Activated CD4-positive, alpha-beta T cell treated with anti-CD3 and anti-CD28 coated beads, Interleukin-2, amount 50 U/mL, for 48 hours (primary cell): ENCODE measurements at regions not wholly inside any gene's neighbourhood (a gene's known extent, or its start where the extent isn't known, plus 50 kb on each side); places are given as distances from the start of the nearest gene placed in this dataset.

Experiments
- DNase-seq, 2 experiments: peaks; one replicate each; pipeline ENCODE4 v3.0.0-alpha.2; 2020

- DNase-seq: no peak
Measured at GRCh38 chr3:116849261-116849688, 139.7 kb downstream of the TUSC7 start.

DNA sequence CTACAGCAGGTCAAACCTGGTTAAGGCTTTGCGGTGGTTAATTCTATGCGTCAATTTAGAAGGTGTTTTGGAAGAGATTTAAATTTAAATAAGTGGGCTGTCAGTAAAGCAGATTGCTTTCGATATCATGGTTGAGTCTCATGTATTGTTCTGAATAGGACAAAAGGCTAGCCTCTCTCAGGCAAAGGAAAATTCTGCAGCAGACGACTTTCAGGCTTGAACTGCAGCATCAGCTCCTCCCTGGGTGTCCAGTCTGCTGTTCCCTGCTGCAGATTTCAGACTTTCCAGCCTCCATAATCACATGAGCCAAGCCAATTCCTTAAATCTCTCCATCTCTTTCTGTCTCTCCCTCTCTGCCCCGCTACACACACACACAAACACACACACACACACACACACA lies 143.2 kb downstream of the TUSC7 start:
- no peak for DNase-seq

GRCh38 chr3:116863270-116863770 lies 153.7 kb downstream of the TUSC7 start:
- no peak for DNase-seq

GRCh38 chr3:116863822-116864589 lies 154.4 kb downstream of the TUSC7 start:
- DNase-seq: no peak

GRCh38 chr3:116864590-116864927 lies 155.0 kb downstream of the TUSC7 start:
- DNase-seq: no peak

- no peak for DNase-seq
Measured at GRCh38 chr3:116870379-116870778, 160.8 kb downstream of the TUSC7 start.

GRCh38 chr3:116871905-116872304 lies 162.3 kb downstream of the TUSC7 start:
- no peak for DNase-seq

DNA sequence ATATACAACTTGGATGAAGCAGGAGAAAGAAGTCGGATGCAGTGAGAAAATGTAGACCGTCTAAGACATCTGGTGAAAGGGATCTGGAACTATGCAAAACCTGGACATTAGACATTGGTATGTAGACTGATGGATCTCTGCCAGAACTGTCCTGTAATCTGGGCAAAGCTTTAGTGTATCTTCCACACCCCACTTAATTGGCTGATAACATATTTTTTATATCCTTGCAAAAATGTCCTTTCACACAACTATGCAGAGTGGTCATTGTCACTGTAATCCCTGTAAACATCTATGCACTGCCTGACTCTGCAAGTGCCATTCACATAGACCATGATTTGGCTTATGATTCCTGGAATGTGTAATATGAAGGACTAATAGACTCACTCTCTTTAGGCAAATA lies 163.1 kb downstream of the TUSC7 start:
- DNase-seq: no peak

DNA sequence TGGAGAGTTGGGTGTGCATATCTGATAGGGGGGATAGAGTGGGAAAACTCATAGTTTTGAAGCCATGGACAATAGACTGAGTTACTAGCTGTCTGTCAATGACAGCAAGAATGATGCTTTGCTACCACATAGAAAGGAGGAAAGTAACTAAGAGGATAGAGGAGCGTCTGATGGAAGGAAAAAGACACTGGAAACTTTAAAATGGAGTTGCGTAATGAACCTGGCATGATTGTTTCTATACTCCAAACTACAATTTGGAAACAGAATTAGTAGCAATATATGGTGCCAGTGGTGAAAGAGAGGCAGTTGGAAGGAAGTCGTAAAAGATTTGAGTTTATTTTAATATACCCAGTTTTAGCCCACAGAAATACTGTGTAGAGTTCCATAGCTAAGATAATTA lies 163.6 kb downstream of the TUSC7 start:
- no peak for DNase-seq

DNA sequence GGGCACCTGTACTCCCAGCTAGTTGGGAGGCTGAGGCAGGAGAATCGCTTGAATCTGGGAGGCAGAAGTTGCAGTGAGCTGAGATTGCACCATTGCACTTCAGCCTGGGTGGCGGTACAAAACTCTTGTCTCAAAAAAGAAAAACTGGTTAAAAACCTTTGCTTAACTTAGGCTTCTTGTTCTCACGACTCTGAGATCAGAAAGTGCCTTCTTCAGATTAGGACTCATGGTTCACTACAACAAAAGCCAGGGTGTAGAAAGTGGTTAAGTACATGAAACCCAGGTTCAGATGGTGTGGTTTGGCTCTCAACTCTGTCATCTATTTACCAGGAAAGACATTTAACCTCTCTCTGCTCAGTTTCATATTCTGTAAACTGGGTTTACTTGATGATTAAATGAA lies 168.4 kb downstream of the TUSC7 start:
- DNase-seq: no peak

- DNase-seq: no peak
Measured at GRCh38 chr3:116886202-116886893, 176.8 kb downstream of the TUSC7 start.

DNA sequence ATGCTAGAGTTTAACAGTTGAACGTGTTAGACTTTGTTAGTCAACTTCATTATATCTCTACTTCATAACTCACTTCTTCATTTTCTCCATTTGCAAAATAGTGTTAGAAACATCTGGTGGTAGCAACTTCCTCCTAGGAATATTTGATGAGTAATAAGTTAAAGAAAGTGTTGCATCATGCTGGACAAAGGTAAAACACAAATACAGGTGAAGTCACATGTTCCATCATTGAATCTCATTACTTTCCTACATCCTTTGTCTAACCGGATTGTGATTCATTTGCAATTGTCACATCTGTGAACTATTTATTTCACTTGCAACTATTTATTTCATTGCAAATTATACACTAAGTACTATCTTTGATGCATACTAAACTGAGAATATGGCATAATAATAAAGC lies 186.5 kb downstream of the TUSC7 start:
- DNase-seq: no peak

- DNase-seq: no peak
Measured at GRCh38 chr3:116897382-116897781, 187.8 kb downstream of the TUSC7 start.

GRCh38 chr3:116899253-116899652 lies 189.7 kb downstream of the TUSC7 start:
- DNase-seq: no peak

- DNase-seq: no peak
Measured at GRCh38 chr3:116905334-116905733, 195.8 kb downstream of the TUSC7 start.

GRCh38 chr3:116905794-116906193 lies 196.2 kb downstream of the TUSC7 start:
- DNase-seq: no peak

DNA sequence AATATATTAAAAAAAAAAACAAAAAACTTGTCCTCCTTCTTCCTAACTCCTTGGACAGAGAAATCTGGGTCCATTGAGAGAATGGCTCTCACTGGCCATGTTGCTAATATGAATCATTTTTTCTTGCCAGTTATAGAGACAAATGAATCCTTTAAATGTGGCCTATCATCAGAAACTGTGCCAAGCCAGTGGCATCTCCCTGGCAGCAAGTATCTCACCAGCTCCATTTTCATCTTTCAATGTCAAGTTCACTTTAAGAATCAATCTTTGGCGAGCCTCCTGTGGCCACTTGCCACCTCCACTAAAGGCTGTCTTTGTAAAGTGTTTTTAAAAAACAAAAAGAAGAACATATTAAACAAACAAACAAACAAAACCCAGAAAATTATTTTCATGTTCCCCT lies 202.5 kb downstream of the TUSC7 start:
- DNase-seq: no peak

DNA sequence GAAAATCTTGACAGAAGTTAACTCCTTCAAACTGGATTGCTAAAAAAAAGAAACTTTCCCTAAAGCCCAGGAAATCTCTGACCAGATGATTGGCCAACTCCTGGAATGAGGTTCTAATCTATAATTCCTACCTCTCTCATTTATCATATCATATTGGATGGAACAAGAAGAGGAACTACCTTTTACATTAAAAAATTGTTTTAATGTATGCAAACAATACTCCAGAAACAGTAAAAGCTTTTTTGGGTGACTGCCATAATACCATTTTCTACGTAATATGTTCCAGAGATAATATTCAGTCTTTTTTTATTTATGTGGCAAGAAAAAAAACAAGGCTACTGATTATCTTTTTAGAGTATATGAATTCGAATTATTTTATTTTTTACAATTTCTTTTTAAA lies 204.4 kb downstream of the TUSC7 start:
- DNase-seq: no peak

- no peak for DNase-seq
Measured at GRCh38 chr3:116916836-116917235, 207.3 kb downstream of the TUSC7 start.

DNA sequence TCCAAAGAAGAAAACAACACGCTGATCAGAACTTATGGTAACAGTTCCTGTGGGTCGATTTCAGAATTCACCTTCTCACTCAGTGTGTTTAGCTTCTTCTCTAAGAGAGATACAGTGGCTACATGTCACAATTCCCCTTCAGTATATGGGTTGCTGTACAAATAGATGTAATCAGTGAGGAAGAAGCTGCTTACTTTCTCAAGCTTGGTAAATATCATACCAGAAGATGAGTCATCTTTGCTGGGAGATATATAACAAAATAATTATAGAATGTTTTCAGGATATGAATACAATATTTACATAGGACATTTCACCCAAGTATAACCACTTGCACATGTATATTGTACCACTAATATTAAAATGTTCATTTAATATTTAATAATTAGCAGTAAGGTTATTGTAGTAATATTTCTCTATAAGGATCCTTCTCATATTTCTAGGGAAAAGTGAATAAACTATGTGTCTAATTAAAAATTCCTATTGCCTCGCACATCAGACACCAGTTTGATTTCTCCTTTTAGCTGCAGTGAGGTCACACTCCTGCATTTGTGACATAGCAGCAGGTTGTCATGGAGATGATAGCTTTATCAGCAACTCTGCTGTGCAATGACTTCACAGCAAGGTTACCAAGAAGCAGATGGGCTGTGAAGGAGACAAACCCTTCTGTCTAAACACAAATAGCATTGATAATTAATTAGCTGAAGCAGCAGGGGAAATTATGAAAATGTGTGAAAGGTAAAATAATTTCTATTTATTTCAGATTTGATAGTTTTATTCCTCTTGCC lies 211.4 kb downstream of the TUSC7 start:
- DNase-seq: no peak

GRCh38 chr3:116927918-116928317 lies 218.3 kb downstream of the TUSC7 start:
- DNase-seq: no peak

GRCh38 chr3:116929505-116930222 lies 220.1 kb downstream of the TUSC7 start:
- no peak for DNase-seq

DNA sequence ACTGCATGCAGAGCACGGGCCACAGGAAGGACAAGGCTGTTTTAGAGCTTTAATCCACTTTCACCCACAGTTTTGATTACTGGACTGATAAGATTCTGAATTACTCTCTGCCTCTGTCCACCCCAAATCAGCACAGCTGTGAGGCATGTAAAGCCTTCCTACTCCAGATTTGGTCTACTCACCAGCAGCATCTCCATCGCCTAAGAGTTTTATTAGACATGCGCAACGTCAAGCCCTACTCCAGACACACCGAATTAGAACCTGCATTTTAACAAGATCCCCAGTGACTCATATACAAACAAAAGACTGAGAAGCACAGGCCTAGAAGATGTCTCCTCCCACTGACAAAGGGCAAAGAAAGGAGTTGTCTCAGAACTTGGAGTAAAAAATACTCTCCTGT lies 221.2 kb downstream of the TUSC7 start:
- DNase-seq: no peak
